GM19455 (cell line): ENCODE measurements at regions not wholly inside any gene's neighbourhood (a gene's known extent, or its start where the extent isn't known, plus 50 kb on each side); places are given as distances from the start of the nearest gene placed in this dataset.

Experiments used
- ATAC-seq: cut with Tn5 transposase; IDR thresholded peaks from one replicate; pipeline ENCODE4 v1.9.1; 2021; ENCODE audit not compliant: unreplicated experiment

DNA sequence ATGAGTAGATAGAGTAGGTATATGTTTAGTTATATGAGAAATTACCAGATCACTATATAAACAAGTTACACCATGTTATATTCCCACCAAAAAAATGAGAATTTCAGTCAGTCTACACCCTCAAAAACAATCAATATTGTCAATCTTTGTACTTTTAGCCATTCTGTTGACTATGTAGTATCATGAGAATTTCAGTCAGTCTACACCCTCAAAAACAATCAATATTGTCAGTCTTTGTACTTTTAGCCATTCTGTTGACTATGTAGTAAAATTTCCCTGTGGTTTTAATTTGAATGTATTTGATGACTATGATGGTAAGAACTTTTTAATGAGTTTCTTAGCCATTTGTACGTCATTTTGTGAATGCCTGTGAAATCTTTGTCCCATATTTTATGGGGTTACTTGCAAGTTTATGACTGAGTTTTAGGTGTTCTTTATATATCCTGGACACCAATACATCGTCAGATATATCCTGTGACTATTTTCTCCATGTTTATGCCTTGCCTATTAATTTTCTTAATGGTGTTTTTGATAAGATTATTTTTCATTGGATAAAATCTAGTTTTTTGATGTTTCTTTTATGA, 528.4 kb upstream of the SPHKAP start:
- ATAC-seq: no peak

DNA sequence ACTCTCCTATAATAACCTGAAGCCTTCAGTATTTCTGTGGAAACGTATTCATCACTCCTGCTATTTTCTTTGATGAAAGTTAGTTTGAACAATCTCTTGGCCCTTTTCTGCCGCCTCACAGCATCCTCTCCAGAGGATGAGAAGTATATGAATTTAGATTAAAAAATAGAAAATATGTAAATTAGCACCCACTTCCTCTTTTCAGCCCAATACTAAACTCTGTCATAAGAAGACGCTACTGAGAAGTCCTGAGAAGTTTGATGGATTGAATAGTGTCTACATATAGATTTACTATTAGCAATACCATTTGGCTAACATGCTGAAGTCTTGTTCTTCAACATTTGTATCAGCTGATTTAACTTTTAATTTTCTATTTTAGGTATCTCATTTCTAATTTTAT, 526.4 kb upstream of the SPHKAP start:
- no peak for ATAC-seq

DNA sequence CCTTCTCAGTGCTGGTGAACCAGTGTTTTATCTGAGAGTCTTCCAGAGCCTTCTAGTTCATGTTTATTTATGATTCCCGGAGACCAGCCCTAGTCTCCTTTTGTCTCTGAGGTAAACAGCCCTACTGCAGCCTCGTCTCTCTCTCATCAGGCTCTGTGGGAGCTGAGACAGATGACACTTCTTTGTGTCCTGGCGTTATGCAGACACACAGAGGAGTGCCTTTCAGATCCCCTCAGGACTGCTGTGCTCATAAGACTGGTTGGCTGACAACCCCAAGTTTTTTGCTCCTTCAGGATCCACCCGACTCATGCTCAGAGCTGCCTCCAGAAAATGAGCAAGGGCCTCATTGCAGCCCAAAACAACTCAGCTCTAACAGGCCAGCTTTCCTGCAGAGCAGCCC, 523.8 kb upstream of the SPHKAP start:
- ATAC-seq: no peak

DNA sequence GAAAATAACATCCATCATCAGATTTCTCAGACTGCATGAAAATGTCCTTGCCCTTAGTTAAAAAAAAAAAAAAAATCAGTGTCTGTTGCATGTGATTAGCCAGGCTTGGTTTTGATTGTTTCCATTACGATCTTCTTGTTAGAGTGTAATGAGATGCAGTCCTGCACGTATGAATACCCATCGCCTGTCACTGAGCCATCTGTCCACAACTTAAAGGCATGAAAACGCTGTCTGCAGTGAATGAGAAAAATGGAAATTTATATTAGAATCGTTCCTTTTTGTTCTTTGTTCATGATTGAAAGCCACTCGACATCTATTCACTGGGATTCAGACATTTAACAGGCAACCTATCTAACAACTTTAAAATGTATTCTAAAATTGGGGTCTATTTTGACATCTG, 521.7 kb upstream of the SPHKAP start:
- no peak for ATAC-seq

DNA sequence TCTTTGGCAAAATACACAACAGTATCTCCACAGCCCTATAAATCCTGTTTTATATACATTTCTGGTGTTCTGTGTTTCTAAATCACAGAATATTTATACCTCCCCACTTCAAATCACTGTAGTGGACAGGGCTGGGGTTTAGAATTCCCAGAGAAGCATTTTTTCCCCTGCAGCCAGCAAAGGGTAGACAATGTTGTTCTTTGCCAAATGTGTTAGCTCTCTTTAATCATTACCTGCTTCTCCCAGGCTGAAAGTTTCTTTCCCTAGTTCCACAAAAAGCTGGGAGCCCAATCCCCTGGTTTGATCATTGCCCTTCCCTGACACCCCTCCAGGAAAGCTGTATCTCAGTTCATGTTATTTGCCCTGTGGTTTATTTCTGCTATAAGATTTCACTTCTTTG, 520.0 kb upstream of the SPHKAP start:
- ATAC-seq: no peak

DNA sequence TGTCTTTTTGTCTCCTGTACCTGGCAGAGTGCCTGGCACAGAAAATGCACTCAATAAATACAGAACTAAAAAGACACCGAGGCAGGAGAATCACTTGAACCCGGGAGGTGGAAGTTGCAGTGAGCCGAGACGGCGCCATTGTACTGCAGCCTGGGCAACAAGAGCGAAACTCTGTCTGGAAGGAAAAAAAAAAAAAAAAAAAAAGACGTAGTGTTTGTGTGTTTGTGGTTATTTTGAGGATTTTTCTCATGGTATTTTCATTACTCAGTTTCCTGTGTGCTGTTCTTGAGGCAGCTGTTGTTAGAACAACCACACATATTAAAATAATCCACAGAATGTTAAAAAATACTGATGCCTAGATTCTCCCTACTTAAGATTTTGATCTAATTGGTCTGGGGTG, 519.2 kb upstream of the SPHKAP start:
- ATAC-seq: no peak

DNA sequence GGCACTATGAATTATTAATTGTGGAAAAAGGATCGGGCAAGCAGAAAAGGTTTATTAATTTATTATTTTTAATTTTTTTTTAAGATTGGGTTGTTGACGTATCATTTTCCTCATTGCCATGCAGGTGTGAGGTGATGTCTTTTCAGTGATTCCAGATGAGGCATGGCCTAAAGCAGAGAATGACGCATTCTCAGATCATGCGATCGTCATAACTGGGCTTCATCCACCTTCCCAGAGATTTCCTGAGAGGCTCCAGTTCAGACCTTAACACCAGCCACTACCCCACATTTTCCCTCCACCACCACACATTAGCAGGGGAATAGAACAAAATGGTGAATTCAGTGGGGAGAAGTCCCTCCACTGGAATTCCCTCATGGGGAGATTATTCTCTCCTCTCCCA, 518.4 kb upstream of the SPHKAP start:
- ATAC-seq: no peak

DNA sequence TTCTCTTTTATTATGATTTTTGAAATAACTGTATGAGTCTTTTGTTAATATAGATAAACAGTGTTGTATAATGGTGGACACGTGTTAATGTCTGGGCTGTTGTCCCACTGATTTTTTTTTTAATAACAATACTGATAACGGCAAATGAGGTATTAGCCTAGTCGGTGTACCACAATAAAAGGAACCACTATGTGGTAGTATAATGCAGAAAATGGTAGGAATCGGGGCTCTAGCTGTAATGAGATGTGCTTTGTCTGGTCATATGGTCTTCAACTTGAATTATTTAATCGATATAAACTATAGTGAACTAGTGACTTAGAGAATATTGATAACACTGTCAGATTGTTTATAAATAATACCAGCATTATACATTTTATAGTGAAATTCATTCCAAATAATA, 517.9 kb upstream of the SPHKAP start:
- no peak for ATAC-seq

DNA sequence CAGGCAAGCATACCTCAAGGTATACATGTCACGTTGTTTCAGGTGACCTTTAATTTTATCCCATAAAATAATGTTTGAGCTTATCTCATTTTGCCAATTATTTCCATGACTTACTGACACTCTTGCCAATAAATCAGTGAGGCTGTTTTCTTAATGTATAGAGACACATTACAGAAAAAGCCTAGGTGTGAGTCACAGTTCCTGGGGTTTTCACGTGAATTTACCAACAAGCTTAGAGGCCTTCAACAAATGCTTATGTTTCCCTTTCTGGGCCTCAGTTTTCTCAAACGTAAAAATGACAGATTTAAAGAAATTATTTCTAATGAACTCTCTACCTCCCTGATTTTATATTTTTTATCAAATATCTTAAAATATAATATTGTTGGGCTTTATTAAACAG, 517.5 kb upstream of the SPHKAP start:
- no peak for ATAC-seq

DNA sequence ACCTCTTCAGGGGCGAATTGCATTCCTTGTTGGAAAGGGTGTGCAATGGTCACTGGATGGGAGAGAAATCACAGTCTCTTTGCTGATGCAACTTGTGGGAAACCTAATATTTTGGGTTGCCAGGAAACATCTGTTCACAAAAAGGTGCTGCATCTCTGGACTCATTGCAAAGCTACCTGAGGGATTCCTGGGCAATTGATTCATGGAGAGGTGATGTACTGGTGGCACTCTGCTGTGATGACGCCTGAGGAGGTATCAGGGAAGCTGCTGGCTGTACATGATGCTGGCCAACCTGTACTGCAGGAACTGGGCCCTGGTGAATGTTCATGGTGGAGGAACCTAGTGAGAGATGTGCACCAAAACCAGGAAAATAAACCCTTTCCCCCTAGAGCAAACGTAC, 516.0 kb upstream of the SPHKAP start:
- no peak for ATAC-seq

DNA sequence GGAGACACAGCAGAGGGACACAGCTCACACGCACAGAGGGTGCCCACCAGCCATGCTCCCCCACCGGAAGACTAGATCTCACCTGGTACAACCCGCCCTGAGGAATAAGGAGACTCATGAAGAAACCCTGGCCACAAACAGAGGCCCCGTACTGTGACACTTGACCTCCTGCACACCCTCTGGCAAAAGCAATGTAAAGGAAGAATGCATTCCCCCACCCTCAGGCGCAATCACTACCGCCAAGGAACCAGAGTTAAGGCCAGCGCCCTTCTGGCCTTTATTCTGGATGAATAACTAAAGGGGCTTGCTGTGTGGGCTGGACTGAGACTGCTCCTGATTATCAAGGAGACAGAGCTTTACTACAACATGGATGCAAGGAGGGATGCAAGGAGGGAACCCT, 509.2 kb upstream of the SPHKAP start:
- ATAC-seq: no peak

DNA sequence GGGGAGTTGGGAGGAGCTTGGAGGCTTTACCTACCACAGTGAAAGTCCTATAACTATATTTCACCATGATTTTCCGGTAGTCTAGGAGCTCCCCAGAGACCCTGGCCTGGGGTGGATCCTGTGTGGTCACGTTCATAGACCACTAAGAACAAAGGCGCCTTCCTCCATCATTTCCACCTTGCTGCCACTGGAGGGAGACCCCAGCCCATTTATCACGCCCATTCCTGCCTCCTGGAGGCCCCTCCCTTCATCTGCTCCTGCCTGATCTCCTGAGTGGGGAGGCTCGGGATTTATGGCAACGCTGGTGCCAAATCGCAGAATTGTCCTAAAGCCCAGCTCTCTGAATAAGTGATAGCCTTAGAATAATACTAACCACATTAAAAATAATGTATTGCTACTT, 507.6 kb upstream of the SPHKAP start:
- ATAC-seq: no peak

DNA sequence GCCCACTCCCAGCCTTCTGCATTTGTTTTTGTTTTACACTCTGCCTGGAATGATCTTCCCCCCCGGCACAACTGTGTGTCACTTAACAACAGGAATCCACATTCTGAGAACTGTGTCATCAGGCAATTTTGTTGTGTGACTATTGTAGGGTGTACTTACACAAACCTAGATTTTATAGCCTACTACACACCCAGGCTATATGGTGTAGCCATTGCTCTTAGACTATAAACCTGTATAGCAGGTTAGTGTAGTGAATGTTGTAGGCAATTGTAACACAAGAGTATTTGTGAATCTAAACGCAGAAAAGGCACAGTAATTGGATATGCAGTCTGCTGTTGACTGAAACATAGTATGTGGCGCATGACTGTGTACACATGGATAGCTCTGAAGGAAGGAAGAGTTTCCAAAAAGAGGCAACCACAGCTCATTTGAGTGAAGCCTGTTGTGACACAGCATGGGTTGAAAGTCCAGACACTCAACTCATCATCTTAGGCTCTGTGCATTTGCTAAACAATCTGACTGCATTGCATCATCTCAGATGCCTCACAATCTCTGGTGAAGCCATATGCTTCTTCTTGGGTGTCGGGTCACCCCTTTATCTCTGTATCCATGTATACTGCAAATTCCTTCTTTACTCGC, 506.6 kb upstream of the SPHKAP start:
- no peak for ATAC-seq

DNA sequence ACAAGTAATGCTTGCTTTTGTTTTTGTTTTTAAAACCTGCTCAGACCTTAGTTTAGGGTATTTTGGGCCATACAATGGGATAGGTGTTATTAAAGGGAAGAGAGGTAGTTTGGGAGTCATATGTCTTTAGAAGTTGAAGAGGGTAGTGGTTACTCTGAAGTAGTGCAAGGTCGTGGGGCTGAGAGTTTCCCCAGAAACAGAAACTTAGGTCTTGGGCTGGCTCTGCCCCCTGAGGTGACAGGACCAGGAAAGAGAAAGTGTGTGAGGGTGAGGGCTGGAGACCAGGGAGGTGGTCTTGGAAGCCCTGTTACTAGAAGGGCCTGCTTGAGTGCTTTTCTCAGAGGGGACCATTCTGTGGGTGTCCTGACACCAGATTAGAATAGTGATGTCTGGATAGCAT, 500.5 kb upstream of the SPHKAP start:
- ATAC-seq: no peak

DNA sequence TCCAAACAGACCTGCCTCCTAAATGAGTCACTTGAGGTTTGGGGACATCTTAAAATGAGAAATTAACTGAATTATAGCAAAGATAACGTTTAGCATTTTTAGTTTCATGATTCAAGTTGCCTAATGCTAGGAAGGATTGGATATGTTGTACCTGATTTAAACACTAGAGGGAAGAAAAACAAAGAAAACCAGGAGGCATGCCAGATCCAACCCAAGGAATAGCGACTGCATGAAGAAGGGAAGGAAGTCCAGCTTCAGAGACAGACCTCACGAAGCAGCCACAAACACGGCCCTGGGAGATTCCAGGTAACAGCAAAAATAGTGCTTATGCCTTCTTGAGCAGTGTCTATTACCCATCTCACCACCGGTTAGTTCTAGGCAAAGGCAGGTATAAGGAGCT, 499.9 kb upstream of the SPHKAP start:
- no peak for ATAC-seq

DNA sequence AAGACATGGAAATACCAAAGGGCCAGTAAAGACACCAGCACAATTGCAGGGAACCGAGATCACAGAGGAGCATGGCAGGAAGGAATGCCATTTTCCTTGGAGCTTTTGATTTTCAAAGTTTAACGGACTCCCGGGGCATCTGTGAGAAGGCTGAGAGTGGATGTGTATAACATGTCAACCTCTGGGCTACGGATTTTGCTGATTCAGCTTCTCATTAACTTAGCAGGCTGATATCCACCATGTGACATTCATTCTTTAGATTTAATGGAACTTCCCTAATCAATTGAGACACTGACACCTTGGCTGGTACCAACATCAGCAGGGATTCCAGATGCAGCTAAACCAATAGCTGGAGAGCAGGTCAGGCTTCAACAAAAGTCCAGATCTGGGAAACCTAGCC, 496.6 kb upstream of the SPHKAP start:
- ATAC-seq: no peak

DNA sequence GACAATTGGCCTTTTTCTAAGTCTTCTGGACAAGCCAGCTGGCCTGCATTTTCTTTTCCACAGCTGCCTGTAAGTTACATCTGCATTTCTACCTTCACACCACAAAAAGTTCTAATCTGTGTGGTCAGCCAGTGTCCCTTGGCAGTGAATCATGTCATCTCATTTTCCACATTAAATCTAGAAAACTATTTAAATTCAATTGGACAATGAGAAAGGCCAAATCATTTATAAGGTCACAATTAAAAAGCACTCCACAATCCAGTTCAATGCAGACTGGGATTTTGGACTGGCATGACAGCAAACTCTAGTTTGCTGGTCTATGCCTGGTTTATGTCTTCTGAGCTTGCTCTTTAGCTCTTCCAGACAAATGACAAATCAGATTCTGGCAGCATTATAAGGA, 494.2 kb upstream of the SPHKAP start:
- ATAC-seq: no peak

DNA sequence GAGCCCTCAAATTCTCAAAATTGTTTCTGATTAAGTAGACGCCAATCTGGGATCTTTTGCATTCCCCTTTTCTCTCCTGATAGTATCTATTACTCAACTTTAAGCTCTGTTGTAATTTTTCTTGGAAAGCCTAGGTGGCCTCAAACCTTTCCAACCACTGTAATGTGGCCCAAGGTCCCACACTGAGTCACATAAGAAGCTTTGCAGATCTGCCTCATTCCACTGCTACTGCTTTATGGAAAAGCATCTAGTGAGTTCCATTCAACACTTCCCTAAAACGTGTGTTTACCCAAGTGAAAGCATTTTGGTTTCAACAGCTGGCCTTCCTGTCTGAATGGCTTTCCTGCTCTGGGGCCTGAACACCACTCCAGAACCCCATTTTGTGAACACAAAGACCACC, 493.6 kb upstream of the SPHKAP start:
- ATAC-seq: no peak

DNA sequence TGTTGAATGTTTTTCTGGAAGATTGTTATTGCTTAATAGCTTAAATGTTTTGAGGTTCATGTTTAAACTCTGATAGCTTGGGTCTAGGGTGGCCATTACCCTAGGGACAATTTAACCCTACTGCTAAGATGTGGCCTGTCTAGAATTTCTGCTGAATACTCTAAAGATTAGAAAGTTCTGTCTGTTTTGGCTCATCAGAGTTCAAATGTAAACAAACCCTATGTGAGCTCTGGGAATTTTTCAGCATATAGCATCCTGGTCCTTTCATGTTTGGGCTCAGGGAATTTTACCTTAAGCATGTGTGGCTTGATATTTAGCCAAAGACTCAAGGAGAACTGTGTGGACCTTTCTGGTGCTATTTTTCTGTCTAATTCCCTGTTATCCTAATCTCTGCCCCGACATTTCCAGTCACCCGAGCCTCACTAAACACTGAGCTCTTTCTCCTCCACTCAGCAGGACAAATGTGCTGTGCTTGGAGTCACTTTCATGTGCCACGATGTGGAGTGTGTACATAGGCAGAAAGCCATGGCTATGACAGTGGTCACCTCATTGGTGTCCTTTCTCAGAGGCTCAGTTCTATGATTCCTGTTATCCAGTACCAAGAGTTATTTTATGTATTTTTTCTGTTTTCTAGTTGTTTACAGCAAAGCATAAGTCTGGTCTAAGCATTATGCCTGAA, 492.5 kb upstream of the SPHKAP start:
- no peak for ATAC-seq

DNA sequence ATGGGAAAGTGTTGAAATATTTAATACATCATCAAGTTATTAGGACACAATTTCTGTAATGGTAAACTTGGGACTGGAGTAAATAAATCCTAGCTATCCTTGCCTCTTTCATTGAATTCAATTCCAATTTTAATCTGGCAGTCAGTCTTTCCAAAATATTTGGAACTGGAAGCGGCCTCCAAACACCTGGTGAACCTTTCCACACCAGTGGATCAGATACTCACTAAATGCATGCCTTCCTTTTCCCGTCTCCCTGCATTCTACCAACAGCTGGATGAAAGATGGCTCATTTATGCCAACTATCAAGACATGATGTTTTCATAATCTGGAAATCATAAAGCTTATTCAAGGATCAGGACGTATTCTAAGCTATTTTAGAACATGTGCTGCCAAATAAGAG, 488.2 kb upstream of the SPHKAP start:
- ATAC-seq: no peak

DNA sequence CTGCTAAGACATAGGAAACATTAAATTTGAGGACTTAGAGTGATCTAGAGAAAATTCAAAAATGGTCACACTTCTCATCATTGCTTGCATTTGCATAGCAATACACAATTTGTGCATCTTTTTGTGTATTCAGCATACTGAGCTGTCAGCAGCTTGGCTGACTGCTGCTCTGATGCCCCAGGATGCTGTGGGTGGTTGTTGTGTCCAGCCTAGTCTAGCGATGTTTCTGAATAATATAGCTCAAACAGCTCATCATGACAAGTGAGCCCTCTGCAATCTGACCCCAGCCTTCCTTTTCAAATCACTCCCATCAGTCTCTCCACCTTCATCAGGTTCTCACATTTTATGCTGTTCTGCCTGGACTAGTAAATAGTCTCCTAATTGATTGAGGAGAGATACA, 483.7 kb upstream of the SPHKAP start:
- no peak for ATAC-seq

DNA sequence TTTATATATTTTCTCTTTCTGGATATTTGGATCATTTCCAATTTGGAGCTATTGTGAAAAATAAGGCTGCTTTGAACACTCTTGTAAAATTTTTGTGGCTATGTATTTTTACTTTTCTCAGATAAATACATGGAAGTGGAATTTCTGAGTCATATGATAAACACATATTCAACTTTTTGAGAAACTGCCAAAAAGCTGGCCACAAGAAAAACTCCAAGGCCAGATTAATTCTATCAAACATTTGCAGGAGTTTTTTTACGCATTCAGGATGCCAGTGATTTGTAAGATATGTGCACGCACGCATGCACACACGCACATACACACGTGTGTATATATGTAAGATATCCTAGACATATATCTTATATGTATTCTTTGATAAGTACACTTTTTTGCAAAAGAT, 477.5 kb upstream of the SPHKAP start:
- ATAC-seq: no peak
